HCT116 (cell line): ENCODE measurements at regions not wholly inside any gene's neighbourhood (a gene's known extent, or its start where the extent isn't known, plus 50 kb on each side); places are given as distances from the start of the nearest gene placed in this dataset.

ENCODE experiments used
- ATF3 ChIP-seq: IDR thresholded peaks from 2 replicates; pipeline ENCODE4 v1.6.1; 2012
- CTCF ChIP-seq, 3 experiments: fragments of 200-600 bp in 1 of 3; sonication (generic) in 1 of 3; IDR thresholded peaks in 2 of 3; conservative IDR thresholded peaks in 1 of 3; 2 replicates each; pipeline ENCODE4 v1.5.1; 2012 to 2017; ENCODE audit warnings: low read depth in 2 of 3, low read length in 2 of 3, antibody characterized with exemption in 1 of 3, borderline replicate concordance in 1 of 3, control low read depth in 1 of 3, mild to moderate bottlenecking in 1 of 3, mixed read lengths in 1 of 3, mixed run types in 1 of 3, moderate library complexity in 1 of 3; ENCODE audit not compliant: insufficient read depth in 1 of 3
- ELF1 ChIP-seq: IDR thresholded peaks from 2 replicates; pipeline ENCODE4 v1.6.1; 2012; ENCODE audit warnings: low read depth, borderline replicate concordance
- EZH2 ChIP-seq: fragments of 200-600 bp; sonication (generic); IDR thresholded peaks from 2 replicates; pipeline ENCODE4 v1.6.1; 2017; ENCODE audit warnings: antibody characterized with exemption, mixed run types
- EZH2phosphoT487 ChIP-seq: fragments of 200-600 bp; IDR thresholded peaks from 2 replicates; pipeline ENCODE4 v1.6.1; 2018; ENCODE audit warnings: antibody characterized with exemption, borderline replicate concordance
- FOSL1 ChIP-seq: IDR thresholded peaks from 2 replicates; pipeline ENCODE4 v1.6.1; 2012; ENCODE audit warnings: low read depth
- MAX ChIP-seq: IDR thresholded peaks from 2 replicates; pipeline ENCODE4 v1.6.1; 2012
- POLR2A ChIP-seq: IDR thresholded peaks from 2 replicates; pipeline ENCODE4 v1.7.0; 2011; ENCODE audit warnings: borderline replicate concordance; ENCODE audit not compliant: insufficient read depth, insufficient read length; ENCODE audit errors: extremely low read depth
- POLR2AphosphoS5 ChIP-seq: IDR thresholded peaks from 2 replicates; pipeline ENCODE4 v1.6.1; 2011; ENCODE audit warnings: mild to moderate bottlenecking, low read depth, low read length, moderate library complexity
- SP1 ChIP-seq: IDR thresholded peaks from 2 replicates; pipeline ENCODE4 v1.6.1; 2012; ENCODE audit warnings: low read depth
- SRF ChIP-seq: IDR thresholded peaks from 2 replicates; pipeline ENCODE4 v1.6.1; 2012; ENCODE audit warnings: low read depth
- YY1 ChIP-seq: IDR thresholded peaks from 2 replicates; pipeline ENCODE4 v1.6.1; 2011; ENCODE audit warnings: low read length, low read depth, moderate library complexity, mild to moderate bottlenecking; ENCODE audit not compliant: insufficient replicate concordance; ENCODE audit errors: extremely low read depth
- ZBTB33 ChIP-seq: IDR thresholded peaks from 2 replicates; pipeline ENCODE4 v1.6.1; 2011; ENCODE audit warnings: mild to moderate bottlenecking, low read length, moderate library complexity; ENCODE audit not compliant: insufficient replicate concordance; ENCODE audit errors: extremely low read depth

GRCh38 chr6:122268394-122268793 is 131.1 kb upstream of the HSF2 start:
- TF ChIP-seq POLR2A (no peak), MAX (no peak), CTCF (IDR thresholded peaks at IDR 0.05 in 2 of 3, conservative IDR thresholded peaks at IDR 0.05 in 1 of 3; ENCODE audit: borderline replicate concordance in 1 of 3, insufficient read depth in 1 of 3, low read depth in 2 of 3, low read length in 2 of 3) (no peak), FOSL1 (no peak), SRF (no peak), SP1 (no peak), ELF1 (no peak), ATF3 (no peak), ZBTB33 (no peak), EZH2 (no peak), POLR2AphosphoS5 (no peak), EZH2phosphoT487 (no peak), YY1 (no peak)
